ENCODE measurements at regions not wholly inside any gene's neighbourhood (a gene's known extent, or its start where the extent isn't known, plus 50 kb on each side); places are given as distances from the start of the nearest gene placed in this dataset.

- Histone ChIP-seq H3K9me3 (ENCODE audit: control insufficient read depth, insufficient read depth, low read depth, low read length) (no peaks in the 10 kb centered on the region), H3K27ac (ENCODE audit: low read length) (no peak overlapping the region), H3K4me1 (ENCODE audit: control insufficient read depth, insufficient read depth, low read length) (no peaks in the 10 kb centered on the region), H3K4me3 (ENCODE audit: low read depth in 2 of 2, low read length in 2 of 2) (no peak overlapping the region), H3K36me3 (ENCODE audit: control insufficient read depth, insufficient read depth, low read length) (no peaks in the 10 kb centered on the region), H3K27me3 (ENCODE audit: control insufficient read depth, insufficient read depth, low read length) (no peaks in the 10 kb centered on the region)
- no TSS peak for BruUV-seq (replicated peaks)
- ChIA-PET POLR2A (no interaction called here), CTCF (no interaction called here)
- in situ Hi-C loops (cut with HindIII; ENCODE audit: low pct_unique_long_range_greater_than_20kb, low sequenced_read_pairs), result no loop called here
- TF ChIP-seq REST (IDR thresholded peaks at IDR 0.05; ENCODE audit: insufficient read depth in 1 of 2, low read depth in 2 of 2, low read length in 1 of 2) (no peak), CTCF (IDR thresholded peaks at IDR 0.05) (no peak), TCF7L2 (IDR thresholded peaks at IDR 0.05; ENCODE audit: low read depth, low read length) (no peak), POLR2AphosphoS5 (IDR thresholded peaks at IDR 0.05; ENCODE audit: low read depth, low read length) (no peak), SIN3A (IDR thresholded peaks at IDR 0.05; ENCODE audit: borderline replicate concordance, insufficient read depth, low read depth, low read length) (no peak)
- ATAC-seq (no peak), DNase-seq (ENCODE audit: low read depth, low spot score) (no peak)
- intact Hi-C loops (cut with micrococcal nuclease; ENCODE audit: unreplicated experiment), result no loop called here
These were observed 145.6 kb upstream of the TNC start for GRCh38 chr9:115263371-115264075.

- Histone ChIP-seq H3K4me3 (ENCODE audit: low read depth in 2 of 2, low read length in 2 of 2) (no peak overlapping the region), H3K9me3 (ENCODE audit: control insufficient read depth, insufficient read depth, low read depth, low read length) (no peaks in the 10 kb centered on the region), H3K27ac (ENCODE audit: low read length) (no peak overlapping the region), H3K36me3 (ENCODE audit: control insufficient read depth, insufficient read depth, low read length) (no peaks in the 10 kb centered on the region), H3K27me3 (ENCODE audit: control insufficient read depth, insufficient read depth, low read length) (no peaks in the 10 kb centered on the region), H3K4me1 (ENCODE audit: control insufficient read depth, insufficient read depth, low read length) (no peaks in the 10 kb centered on the region)
- in situ Hi-C loops (cut with HindIII; ENCODE audit: low pct_unique_long_range_greater_than_20kb, low sequenced_read_pairs), result no loop called here
- intact Hi-C loops (cut with micrococcal nuclease; ENCODE audit: unreplicated experiment), result no loop called here
- ChIA-PET CTCF (no interaction called here), POLR2A (no interaction called here)
- DNase-seq (ENCODE audit: low read depth, low spot score) (no peak), ATAC-seq (no peak)
- no peak for TF ChIP-seq SIN3A (IDR thresholded peaks at IDR 0.05; ENCODE audit: borderline replicate concordance, insufficient read depth, low read depth, low read length)
- TF ChIP-seq REST (IDR thresholded peaks at IDR 0.05; ENCODE audit: insufficient read depth in 1 of 2, low read depth in 2 of 2, low read length in 1 of 2), result no peak
- no peak for TF ChIP-seq TCF7L2 (IDR thresholded peaks at IDR 0.05; ENCODE audit: low read depth, low read length)
- no peak for TF ChIP-seq POLR2AphosphoS5 (IDR thresholded peaks at IDR 0.05; ENCODE audit: low read depth, low read length)
- TF ChIP-seq CTCF (IDR thresholded peaks at IDR 0.05), result no peak
- BruUV-seq (replicated peaks), result no TSS peak
These were observed 146.4 kb upstream of the TNC start for GRCh38 chr9:115264313-115264712.
